ENCODE measurements at regions not wholly inside any gene's neighbourhood (a gene's known extent, or its start where the extent isn't known, plus 50 kb on each side); places are given as distances from the start of the nearest gene placed in this dataset.
"Not testable (repeated sequence)": the region's sequence is repeated elsewhere in the genome, so short reads cannot be mapped to it uniquely, and the experiment has no call there.

GRCh38 chr2:40032650-40033319 is 253.7 kb upstream of the THUMPD2 start:
- H3K27me3 ChIP-seq: no peaks in the 10 kb centered on the region
- H3K4me1 ChIP-seq: peaks cover 0 to 7% of the 10 kb centered on the region in 2 donors
- no peaks in the 10 kb centered on the region for H3K36me3 ChIP-seq
- intact Hi-C loops (cut with DNase I): no loop called here
- ATAC-seq (no peak), DNase-seq (no peak)
- peaks cover 0 to 13% of the 10 kb centered on the region in 2 donors for H3K9me3 ChIP-seq
- TF ChIP-seq, protein P1, sequence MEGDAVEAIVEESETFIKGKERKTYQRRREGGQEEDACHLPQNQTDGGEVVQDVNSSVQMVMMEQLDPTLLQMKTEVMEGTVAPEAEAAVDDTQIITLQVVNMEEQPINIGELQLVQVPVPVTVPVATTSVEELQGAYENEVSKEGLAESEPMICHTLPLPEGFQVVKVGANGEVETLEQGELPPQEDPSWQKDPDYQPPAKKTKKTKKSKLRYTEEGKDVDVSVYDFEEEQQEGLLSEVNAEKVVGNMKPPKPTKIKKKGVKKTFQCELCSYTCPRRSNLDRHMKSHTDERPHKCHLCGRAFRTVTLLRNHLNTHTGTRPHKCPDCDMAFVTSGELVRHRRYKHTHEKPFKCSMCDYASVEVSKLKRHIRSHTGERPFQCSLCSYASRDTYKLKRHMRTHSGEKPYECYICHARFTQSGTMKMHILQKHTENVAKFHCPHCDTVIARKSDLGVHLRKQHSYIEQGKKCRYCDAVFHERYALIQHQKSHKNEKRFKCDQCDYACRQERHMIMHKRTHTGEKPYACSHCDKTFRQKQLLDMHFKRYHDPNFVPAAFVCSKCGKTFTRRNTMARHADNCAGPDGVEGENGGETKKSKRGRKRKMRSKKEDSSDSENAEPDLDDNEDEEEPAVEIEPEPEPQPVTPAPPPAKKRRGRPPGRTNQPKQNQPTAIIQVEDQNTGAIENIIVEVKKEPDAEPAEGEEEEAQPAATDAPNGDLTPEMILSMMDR (IDR thresholded peaks at IDR 0.05): no peak
- H3K4me3 ChIP-seq: no peak overlapping the region
- no peak overlapping the region for H3K27ac ChIP-seq

DNA sequence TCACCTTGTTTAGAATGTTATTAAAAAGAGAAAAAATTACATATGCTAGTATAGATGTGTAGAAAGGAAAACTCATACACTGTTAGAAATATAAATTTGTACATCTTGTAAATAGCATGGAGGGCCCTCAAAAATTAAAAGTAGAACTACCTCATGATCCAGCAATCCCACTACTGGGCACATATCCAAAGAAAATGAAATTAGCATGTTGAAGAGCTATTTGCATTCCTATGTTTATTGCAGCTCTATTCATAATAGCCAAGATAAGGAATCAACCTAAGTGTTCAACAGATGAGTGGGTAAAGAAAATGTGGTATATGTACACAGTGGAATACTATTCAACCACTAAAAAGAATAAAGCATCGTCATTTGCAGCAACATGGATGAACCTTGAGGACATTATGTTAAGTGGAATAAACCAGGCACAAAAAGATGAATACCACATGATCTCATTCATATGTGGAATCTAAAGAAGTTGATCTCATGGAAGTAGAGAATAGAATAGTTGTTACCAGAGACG is 251.5 kb upstream of the THUMPD2 start:
- TF ChIP-seq, protein P1 (IDR thresholded peaks at IDR 0.05): no peak

GRCh38 chr2:40028792-40029488 is 249.9 kb upstream of the THUMPD2 start:
- TF ChIP-seq, protein P1 (IDR thresholded peaks at IDR 0.05): no peak
- ATAC-seq: no peak
- no peak for DNase-seq
- H3K4me1 ChIP-seq: no peaks in the 10 kb centered on the region
- no peaks in the 10 kb centered on the region for H3K27me3 ChIP-seq
- peak overlapping the region in 1 of 2 donors; percentile 21 for H3K27ac ChIP-seq
- H3K4me3 ChIP-seq: no peak overlapping the region
- H3K9me3 ChIP-seq: peaks cover 0 to under 1% of the 10 kb centered on the region in 2 donors
- no peaks in the 10 kb centered on the region for H3K36me3 ChIP-seq
- intact Hi-C loops (cut with DNase I): no loop called here

More for the DNA sequence above, 251.5 kb upstream of the THUMPD2 start:
- Histone ChIP-seq H3K36me3 (no peaks in the 10 kb centered on the region), H3K27ac (no peak overlapping the region), H3K27me3 (no peaks in the 10 kb centered on the region), H3K9me3 (peaks cover 0 to 13% of the 10 kb centered on the region in 2 donors), H3K4me3 (no peak overlapping the region), H3K4me1 (no peaks in the 10 kb centered on the region)
- DNase-seq: no peak
- ATAC-seq: no peak
- intact Hi-C loops (cut with DNase I): no loop called here

- Histone ChIP-seq H3K27me3 (no peaks in the 10 kb centered on the region), H3K27ac (no peak overlapping the region), H3K9me3 (peaks cover 0 to 2% of the 10 kb centered on the region in 2 donors), H3K36me3 (no peaks in the 10 kb centered on the region), H3K4me3 (no peak overlapping the region), H3K4me1 (no peaks in the 10 kb centered on the region)
- ATAC-seq (no peak), DNase-seq (no peak)
- intact Hi-C loops (cut with DNase I): no loop called here
- TF ChIP-seq, protein P1 (IDR thresholded peaks at IDR 0.05): no peak
These were observed 248.9 kb upstream of the THUMPD2 start for GRCh38 chr2:40027968-40028367.

DNA sequence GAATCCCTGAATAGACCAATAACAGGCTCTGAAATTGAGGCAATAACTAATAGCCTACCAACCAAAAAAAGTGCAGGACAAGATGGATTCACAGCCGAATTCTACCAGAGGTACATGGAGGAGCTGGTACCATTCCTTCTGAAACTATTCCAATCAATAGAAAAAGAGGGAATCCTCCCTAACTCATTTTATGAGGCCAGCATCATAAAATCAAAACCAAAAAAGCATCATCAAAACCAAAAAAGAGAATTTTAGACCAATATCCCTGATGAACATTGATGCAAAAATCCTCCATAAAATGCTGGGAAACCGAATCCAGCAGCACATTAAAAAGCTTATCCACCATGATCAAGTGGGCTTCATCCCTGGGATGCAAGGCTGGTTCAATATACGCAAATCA is 246.2 kb upstream of the THUMPD2 start:
- H3K4me3 ChIP-seq; H3K27me3 ChIP-seq; ATAC-seq; H3K27ac ChIP-seq; DNase-seq; intact Hi-C loops (cut with DNase I); H3K4me1 ChIP-seq; H3K36me3 ChIP-seq: not testable (repeated sequence)
- peaks cover 0 to 20% of the 10 kb centered on the region in 2 donors for H3K9me3 ChIP-seq
